GM18861 (cell line): ENCODE measurements at regions not wholly inside any gene's neighbourhood (a gene's known extent, or its start where the extent isn't known, plus 50 kb on each side); places are given as distances from the start of the nearest gene placed in this dataset.

Experiments
- ATAC-seq: cut with Tn5 transposase; IDR thresholded peaks from one replicate; pipeline ENCODE4 v1.9.1; 2021; ENCODE audit not compliant: unreplicated experiment

DNA sequence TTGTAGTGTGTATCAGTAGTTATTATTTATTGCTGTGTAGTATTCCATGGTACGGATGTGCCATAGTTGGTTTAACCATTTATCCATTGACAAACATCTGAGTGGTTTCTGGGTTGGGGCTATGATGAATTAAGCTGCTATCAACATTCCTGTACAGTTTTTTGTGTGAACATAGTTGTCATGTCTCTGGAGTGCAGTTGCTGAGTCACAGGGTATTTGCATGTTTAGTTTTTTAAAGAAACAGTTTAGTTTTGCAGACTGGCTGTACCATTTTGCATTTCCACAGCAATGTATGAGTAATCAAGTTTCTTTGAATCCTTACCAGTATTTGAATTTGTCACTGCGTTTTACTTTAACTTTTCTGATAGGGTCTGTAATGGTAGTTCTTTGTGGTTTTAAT, 516.7 kb upstream of the CELF2 start:
- ATAC-seq, result no peak

DNA sequence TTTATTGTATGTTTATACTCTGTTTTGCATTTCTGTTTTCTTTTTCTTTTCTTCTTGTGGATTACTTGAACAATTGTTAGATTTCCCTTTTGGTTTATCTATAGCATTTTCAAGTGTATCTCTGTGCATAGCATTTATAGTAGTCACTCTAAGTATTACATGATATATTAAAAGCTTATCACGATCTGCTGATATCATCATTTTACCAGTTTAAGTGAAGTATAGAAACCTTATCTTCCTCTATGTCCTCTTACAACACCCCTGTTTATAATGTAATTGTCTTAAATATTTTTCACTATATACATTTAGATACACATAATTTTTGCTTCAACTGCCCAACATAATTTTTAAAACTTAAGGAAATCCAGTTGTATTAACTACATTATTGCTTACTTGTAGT, 513.9 kb upstream of the CELF2 start:
- no peak for ATAC-seq

DNA sequence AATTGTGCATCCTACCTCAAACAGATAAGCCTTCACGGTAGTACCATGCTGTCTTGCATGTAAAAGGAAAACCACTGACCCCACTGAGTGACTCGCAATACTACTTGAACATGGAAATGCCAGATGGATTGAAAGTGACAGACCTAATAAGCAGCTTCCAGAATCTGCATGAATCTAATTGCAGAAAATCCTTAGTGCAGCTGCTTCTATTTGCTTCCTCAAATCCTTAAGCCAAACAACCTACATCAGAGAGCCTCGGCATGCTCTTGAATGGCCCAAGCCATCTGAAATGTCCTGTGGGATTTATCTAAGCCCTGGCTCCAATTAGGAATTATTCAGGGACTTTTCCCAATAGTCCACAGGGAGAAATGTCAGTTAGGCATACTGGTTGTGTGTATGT, 509.5 kb upstream of the CELF2 start:
- ATAC-seq, result no peak

- ATAC-seq, result no peak
Measured at GRCh38 chr10:10510179-10510578, 507.5 kb upstream of the CELF2 start.

DNA sequence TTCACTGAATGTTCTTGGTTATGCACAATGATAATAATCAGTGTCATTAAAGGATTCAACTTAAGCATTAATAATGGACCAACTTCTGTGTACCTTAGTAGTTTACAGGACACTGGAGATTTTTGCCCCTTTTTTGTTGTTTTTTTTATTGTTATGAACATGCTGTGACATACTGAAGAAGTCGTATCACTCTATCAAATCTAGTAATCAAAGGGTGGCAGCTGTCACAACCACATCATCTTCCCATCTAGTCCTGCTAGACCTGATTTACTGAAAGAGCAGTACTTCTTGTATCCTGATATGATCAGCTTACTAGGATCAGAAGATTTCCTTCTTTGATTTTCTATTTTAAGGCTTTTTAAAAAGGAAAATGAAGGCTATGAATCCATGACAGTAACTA, 504.6 kb upstream of the CELF2 start:
- no peak for ATAC-seq

- ATAC-seq, result no peak
Measured at GRCh38 chr10:10513898-10514297, 503.8 kb upstream of the CELF2 start.

DNA sequence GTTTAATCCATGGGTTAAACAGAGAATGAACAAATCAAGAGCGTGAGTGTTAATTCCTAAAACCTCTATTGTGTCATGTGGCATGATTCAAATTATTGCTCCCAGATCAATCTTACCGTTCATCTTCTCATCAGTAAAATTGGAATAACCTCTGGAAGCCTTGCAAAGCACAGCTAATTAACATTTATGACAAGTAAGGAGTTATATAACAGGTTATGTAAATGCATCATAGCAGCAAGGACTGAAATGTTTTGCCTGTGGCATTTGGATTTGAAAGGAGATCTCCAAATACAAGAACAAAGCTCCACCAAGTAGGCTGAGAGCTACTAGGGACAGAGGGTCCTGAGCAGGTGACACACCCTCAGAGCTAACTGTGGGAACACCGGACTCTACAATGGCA, 502.9 kb upstream of the CELF2 start:
- no peak for ATAC-seq

GRCh38 chr10:10515479-10516204, 502.0 kb upstream of the CELF2 start:
- no peak for ATAC-seq

GRCh38 chr10:10516346-10517130, 501.1 kb upstream of the CELF2 start:
- no peak for ATAC-seq

- no peak for ATAC-seq
Measured at GRCh38 chr10:10517866-10518265, 499.8 kb upstream of the CELF2 start.

DNA sequence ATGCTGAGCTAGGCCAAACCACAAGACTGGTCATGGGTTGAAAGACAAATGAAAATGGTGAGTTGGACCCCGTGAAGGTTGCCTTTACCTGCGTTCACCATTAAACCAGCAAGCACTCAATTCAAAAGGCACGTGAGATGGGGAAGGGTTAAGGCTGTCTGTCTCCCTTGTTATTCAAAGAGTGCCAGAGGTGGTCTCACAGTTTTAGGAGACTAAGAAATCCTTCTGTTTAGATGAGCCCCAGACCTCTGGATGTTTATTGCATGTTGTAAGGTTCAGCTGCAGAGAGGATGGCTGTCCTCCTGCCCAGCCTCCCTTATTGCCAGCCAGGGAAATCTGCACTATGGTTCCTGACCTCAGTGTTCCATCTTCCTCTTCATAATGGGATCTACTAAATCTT, 498.0 kb upstream of the CELF2 start:
- no peak for ATAC-seq

- peak; percentile 93 for ATAC-seq
Measured at GRCh38 chr10:10520491-10521385, 496.9 kb upstream of the CELF2 start.

DNA sequence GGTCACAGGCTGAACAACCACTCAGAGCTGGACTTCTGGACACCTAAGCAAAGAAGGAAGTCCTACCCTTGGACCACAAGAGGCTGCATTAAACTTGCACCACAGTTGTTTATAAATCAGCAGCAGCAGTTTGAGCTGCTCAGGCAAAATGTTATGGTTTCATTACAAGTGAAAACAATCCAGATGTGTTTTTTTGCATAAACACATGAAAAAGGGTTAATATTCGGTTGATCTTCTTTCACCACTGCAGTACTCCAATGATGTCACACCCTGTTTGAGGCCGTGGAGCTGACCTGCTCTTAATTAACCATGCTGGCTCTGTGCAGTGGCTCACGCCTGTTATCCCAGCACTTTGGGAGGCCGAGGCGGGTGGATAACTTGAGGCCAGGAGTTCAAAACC, 490.8 kb upstream of the CELF2 start:
- ATAC-seq, result no peak

GRCh38 chr10:10527861-10528562, 489.7 kb upstream of the CELF2 start:
- ATAC-seq, result no peak

GRCh38 chr10:10528563-10528910, 489.1 kb upstream of the CELF2 start:
- no peak for ATAC-seq

DNA sequence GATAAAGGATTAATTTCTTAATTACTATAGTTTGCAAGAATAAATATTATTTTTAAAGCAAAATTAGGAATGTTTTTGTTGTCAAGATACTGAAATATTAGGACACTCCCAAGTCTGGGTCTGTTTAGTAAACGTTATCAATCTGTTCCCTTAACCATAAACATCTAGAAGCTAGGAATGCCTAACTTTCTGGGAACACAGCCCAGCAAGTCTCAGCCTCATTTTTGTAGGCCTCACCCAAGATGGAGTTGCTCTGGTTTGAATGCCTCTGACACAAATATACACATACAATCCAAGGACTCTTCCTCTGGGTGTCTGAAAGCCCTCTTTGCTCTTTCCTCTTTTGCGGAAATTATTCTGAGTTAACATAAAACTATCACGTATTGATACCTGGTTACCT, 487.4 kb upstream of the CELF2 start:
- no peak for ATAC-seq

- ATAC-seq, result no peak
Measured at GRCh38 chr10:10532236-10532635, 485.4 kb upstream of the CELF2 start.

DNA sequence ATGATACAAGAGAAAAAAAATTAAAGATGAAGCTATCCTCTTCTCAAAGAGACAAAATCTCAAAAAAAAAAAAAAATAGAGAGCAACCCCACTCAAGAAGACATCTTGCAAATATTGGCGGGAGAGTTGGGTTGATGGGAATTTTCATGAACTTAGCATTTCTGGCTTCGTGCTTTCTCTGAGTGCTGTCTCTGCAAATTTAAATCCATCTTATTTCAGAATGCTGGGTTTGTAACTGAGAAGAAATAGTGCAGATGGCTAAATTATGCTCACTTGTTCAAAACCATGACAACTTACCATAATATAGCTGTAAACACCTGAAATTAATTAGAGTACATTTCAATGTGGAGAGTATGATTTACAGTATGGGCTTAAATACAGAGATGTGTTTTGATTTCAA, 484.8 kb upstream of the CELF2 start:
- no peak for ATAC-seq

GRCh38 chr10:10533437-10533836, 484.2 kb upstream of the CELF2 start:
- ATAC-seq, result no peak

DNA sequence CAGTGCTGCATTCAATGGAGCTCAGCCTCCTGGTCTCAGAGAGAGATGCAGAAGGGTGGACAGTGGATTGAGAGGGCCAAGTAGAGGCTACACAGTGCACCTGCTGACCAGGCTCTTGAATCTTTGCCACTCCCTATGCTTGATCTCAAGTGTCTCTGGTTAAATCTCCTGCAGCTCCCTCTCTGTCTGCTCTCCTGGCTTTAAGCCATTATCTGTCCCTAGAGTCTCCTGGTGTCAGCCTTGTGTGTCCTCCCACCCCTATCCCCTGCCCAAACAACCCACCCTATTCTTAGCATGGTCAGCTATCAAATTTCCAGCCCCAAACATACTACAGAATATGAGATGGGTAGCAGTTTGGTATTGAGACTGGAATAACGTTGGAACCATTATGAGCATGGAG, 479.3 kb upstream of the CELF2 start:
- ATAC-seq, result no peak

DNA sequence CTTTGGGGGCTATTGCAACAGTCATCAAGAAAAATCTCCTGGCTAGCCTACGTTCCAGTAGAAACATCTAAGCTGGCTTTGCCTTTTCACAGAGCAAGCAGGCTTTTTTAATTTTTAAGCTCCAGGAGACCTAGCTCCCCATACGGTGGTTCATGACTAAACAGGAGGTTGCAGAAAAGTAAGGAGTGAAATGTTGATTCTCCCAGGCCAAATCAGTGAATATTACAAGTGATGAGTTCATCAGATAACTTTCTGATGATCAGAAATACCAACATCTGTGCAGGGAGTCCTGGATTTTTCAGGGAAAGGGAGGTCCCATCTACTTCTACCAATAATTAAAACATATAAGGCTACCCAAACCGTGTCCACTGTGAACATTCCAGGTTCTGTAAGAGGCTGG, 477.3 kb upstream of the CELF2 start:
- no peak for ATAC-seq
